OCI-LY1 (cell line): ENCODE measurements at regions not wholly inside any gene's neighbourhood (a gene's known extent, or its start where the extent isn't known, plus 50 kb on each side); places are given as distances from the start of the nearest gene placed in this dataset.

Experiments
- H2AFZ ChIP-seq: fragments of 200-600 bp; sonication (generic), shearing (Covaris generic); 2 replicates; pipeline ENCODE4 v1.6.0; 2014; ENCODE audit warnings: antibody characterized with exemption, mild to moderate bottlenecking, low read length
- H3F3A ChIP-seq: fragments of 200-600 bp; sonication (generic), shearing (Covaris generic); 2 replicates; pipeline ENCODE4 v1.6.0; 2014; ENCODE audit warnings: mild to moderate bottlenecking, antibody characterized with exemption, low read length, moderate library complexity; ENCODE audit not compliant: insufficient read depth
- H3K27ac ChIP-seq: fragments of 200-600 bp; sonication (generic); 2 replicates; pipeline ENCODE4 v1.5.1; 2014; ENCODE audit warnings: low read length, mixed run types, mild to moderate bottlenecking, low read depth; ENCODE audit not compliant: poor library complexity, severe bottlenecking
- H3K27me3 ChIP-seq: fragments of 200-600 bp; sonication (generic); 2 replicates; pipeline ENCODE4 v1.6.0; 2014; ENCODE audit warnings: antibody characterized with exemption, mild to moderate bottlenecking, low read length, moderate library complexity; ENCODE audit not compliant: insufficient read depth
- H3K36me3 ChIP-seq: fragments of 200-600 bp; sonication (generic); 2 replicates; pipeline ENCODE4 v1.6.1; 2014; ENCODE audit warnings: mild to moderate bottlenecking, antibody characterized with exemption, low read length, moderate library complexity, mixed read lengths; ENCODE audit not compliant: insufficient read depth
- H3K4me1 ChIP-seq: fragments of 200-600 bp; sonication (generic); 2 replicates; pipeline ENCODE4 v1.5.1; 2014; ENCODE audit warnings: mild to moderate bottlenecking, low read length, moderate library complexity; ENCODE audit not compliant: insufficient read depth, severe bottlenecking
- H3K4me2 ChIP-seq: fragments of 200-600 bp; sonication (generic), shearing (Covaris generic); 2 replicates; pipeline ENCODE4 v1.6.1; 2014; ENCODE audit warnings: low read length
- H3K4me3 ChIP-seq: fragments of 200-600 bp; sonication (generic); 2 replicates; pipeline ENCODE4 v1.5.1; 2014; ENCODE audit warnings: low read length, low read depth, mild to moderate bottlenecking, mixed read lengths; ENCODE audit not compliant: poor library complexity, severe bottlenecking
- H3K79me2 ChIP-seq: fragments of 200-600 bp; shearing (Covaris generic); 2 replicates; pipeline ENCODE4 v1.6.1; 2016; ENCODE audit warnings: mixed run types, low read length, mixed read lengths; ENCODE audit not compliant: insufficient read depth
- H3K9ac ChIP-seq: fragments of 200-600 bp; sonication (generic), shearing (Covaris generic); 2 replicates; pipeline ENCODE4 v1.6.1; 2014; ENCODE audit warnings: mild to moderate bottlenecking, low read length, mixed read lengths
- H3K9me2 ChIP-seq: fragments of 200-600 bp; sonication (generic), shearing (Covaris generic); 2 replicates; pipeline ENCODE4 v1.6.1; 2014; ENCODE audit warnings: low read depth, mild to moderate bottlenecking, low read length, mixed read lengths
- H3K9me3 ChIP-seq: fragments of 200-600 bp; shearing (Covaris generic); 2 replicates; pipeline ENCODE4 v1.6.1; 2014; ENCODE audit warnings: low read length, mixed read lengths
- H4K20me1 ChIP-seq: fragments of 200-600 bp; sonication (generic), shearing (Covaris generic); 2 replicates; pipeline ENCODE4 v1.6.0; 2016; ENCODE audit warnings: mild to moderate bottlenecking, low read length; ENCODE audit not compliant: insufficient read depth
- EZH2 ChIP-seq: fragments of 200-600 bp; sonication (generic), shearing (Covaris generic); IDR thresholded peaks from 2 replicates; pipeline ENCODE4 v1.8.0; 2017; ENCODE audit warnings: borderline replicate concordance, mixed run types, mild to moderate bottlenecking, antibody characterized with exemption, low read length, moderate library complexity, mixed read lengths
- TF ChIP-seq, protein P1 (sequence below): fragments of 200-600 bp; sonication (generic), shearing (Covaris generic); IDR thresholded peaks from 2 replicates; pipeline ENCODE4 v1.5.1; 2017; ENCODE audit warnings: mild to moderate bottlenecking, antibody characterized with exemption, low read length, moderate library complexity, mixed read lengths

DNA sequence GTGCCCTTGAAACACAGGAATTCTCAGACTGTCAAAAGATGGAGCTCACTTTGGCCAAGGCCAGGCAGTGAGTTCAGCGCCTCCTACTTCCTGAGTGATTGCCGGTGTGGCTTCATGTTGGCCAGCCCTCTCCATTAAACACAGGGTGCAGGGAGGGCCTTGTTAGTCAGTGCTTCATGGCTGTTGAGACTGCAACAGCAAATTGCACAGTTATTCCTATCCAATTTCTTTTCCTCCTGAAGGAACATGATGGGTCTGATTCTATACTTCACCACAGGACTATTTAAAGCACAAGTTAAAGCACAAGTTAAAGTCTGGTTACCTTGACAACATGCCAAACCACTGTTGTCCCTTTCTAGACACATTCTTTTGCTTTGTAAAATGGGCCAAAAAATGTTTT is 156.6 kb downstream of the SIPA1L2 start:
- no peak overlapping the region for H2AFZ ChIP-seq
- H3K4me1 ChIP-seq: no peaks in the 10 kb centered on the region
- H3K9me2 ChIP-seq: no peaks in the 10 kb centered on the region
- H3K27ac ChIP-seq: no peak overlapping the region
- H3K79me2 ChIP-seq: no peaks in the 10 kb centered on the region
- no peak for TF ChIP-seq EZH2
- TF ChIP-seq, protein P1, sequence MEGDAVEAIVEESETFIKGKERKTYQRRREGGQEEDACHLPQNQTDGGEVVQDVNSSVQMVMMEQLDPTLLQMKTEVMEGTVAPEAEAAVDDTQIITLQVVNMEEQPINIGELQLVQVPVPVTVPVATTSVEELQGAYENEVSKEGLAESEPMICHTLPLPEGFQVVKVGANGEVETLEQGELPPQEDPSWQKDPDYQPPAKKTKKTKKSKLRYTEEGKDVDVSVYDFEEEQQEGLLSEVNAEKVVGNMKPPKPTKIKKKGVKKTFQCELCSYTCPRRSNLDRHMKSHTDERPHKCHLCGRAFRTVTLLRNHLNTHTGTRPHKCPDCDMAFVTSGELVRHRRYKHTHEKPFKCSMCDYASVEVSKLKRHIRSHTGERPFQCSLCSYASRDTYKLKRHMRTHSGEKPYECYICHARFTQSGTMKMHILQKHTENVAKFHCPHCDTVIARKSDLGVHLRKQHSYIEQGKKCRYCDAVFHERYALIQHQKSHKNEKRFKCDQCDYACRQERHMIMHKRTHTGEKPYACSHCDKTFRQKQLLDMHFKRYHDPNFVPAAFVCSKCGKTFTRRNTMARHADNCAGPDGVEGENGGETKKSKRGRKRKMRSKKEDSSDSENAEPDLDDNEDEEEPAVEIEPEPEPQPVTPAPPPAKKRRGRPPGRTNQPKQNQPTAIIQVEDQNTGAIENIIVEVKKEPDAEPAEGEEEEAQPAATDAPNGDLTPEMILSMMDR: no peak
- no peak overlapping the region for H3K4me2 ChIP-seq
- no peaks in the 10 kb centered on the region for H3F3A ChIP-seq
- no peaks in the 10 kb centered on the region for H4K20me1 ChIP-seq
- H3K4me3 ChIP-seq: no peak overlapping the region
- H3K9me3 ChIP-seq: no peaks in the 10 kb centered on the region
- no peaks in the 10 kb centered on the region for H3K36me3 ChIP-seq
- no peak overlapping the region for H3K9ac ChIP-seq
- H3K27me3 ChIP-seq: no peaks in the 10 kb centered on the region

- Histone ChIP-seq H4K20me1 (no peaks in the 10 kb centered on the region), H3K9me2 (no peaks in the 10 kb centered on the region), H3K4me1 (no peaks in the 10 kb centered on the region), H3F3A (no peaks in the 10 kb centered on the region), H3K27me3 (no peaks in the 10 kb centered on the region), H3K4me3 (no peak overlapping the region), H3K79me2 (no peaks in the 10 kb centered on the region), H3K9me3 (no peaks in the 10 kb centered on the region), H3K36me3 (no peaks in the 10 kb centered on the region), H3K9ac (no peak overlapping the region), H3K4me2 (no peak overlapping the region), H2AFZ (no peak overlapping the region), H3K27ac (no peak overlapping the region)
- no peak for TF ChIP-seq EZH2
- TF ChIP-seq, protein P1: no peak
Measured at GRCh38 chr1:232472485-232473041, 157.4 kb downstream of the SIPA1L2 start.

- H3K79me2 ChIP-seq: no peaks in the 10 kb centered on the region
- no peak overlapping the region for H2AFZ ChIP-seq
- TF ChIP-seq, protein P1: no peak
- no peak for TF ChIP-seq EZH2
- H4K20me1 ChIP-seq: no peaks in the 10 kb centered on the region
- H3K36me3 ChIP-seq: no peaks in the 10 kb centered on the region
- H3K4me2 ChIP-seq: no peak overlapping the region
- no peaks in the 10 kb centered on the region for H3K9me2 ChIP-seq
- H3K4me3 ChIP-seq: no peak overlapping the region
- no peaks in the 10 kb centered on the region for H3K27me3 ChIP-seq
- H3F3A ChIP-seq: no peaks in the 10 kb centered on the region
- H3K9me3 ChIP-seq: no peaks in the 10 kb centered on the region
- H3K27ac ChIP-seq: no peak overlapping the region
- H3K4me1 ChIP-seq: no peaks in the 10 kb centered on the region
- no peak overlapping the region for H3K9ac ChIP-seq
Measured at GRCh38 chr1:232471250-232471649, 158.7 kb downstream of the SIPA1L2 start.
